H9 (cell line): ENCODE measurements at regions not wholly inside any gene's neighbourhood (a gene's known extent, or its start where the extent isn't known, plus 50 kb on each side); places are given as distances from the start of the nearest gene placed in this dataset.

Experiments used
- DNase-seq: peaks from one replicate; pipeline ENCODE4 v3.0.0-alpha.2; 2017
- H2AFZ ChIP-seq: one replicate; pipeline ENCODE4 v1.6.1; 2013; ENCODE audit warnings: mild to moderate bottlenecking, low read length, control low read depth, moderate library complexity
- H2AK5ac ChIP-seq: 2 replicates; pipeline ENCODE4 v1.6.1; 2013; ENCODE audit warnings: low read length, control low read depth, mixed read lengths; ENCODE audit not compliant: insufficient read length
- H2BK120ac ChIP-seq: one replicate; pipeline ENCODE4 v1.6.1; 2013; ENCODE audit warnings: low read depth, mild to moderate bottlenecking, low read length, control low read depth, inconsistent platforms; ENCODE audit not compliant: poor library complexity, severe bottlenecking
- H2BK12ac ChIP-seq: 2 replicates; pipeline ENCODE4 v1.6.1; 2013; ENCODE audit warnings: low read length, control low read depth, mixed read lengths, low read depth; ENCODE audit not compliant: insufficient read length
- H2BK15ac ChIP-seq: 2 replicates; pipeline ENCODE4 v1.6.1; 2013; ENCODE audit warnings: low read depth, low read length, control low read depth
- H2BK20ac ChIP-seq: one replicate; pipeline ENCODE4 v1.6.1; 2013; ENCODE audit warnings: low read depth, mild to moderate bottlenecking, low read length, control low read depth, inconsistent platforms; ENCODE audit not compliant: poor library complexity, severe bottlenecking
- H2BK5ac ChIP-seq: 2 replicates; pipeline ENCODE4 v1.6.1; 2013; ENCODE audit warnings: low read length, control low read depth, mixed read lengths; ENCODE audit not compliant: insufficient read length
- H3K14ac ChIP-seq: 2 replicates; pipeline ENCODE4 v1.6.1; 2013; ENCODE audit warnings: low read length, control low read depth; ENCODE audit not compliant: insufficient read depth
- H3K18ac ChIP-seq: 2 replicates; pipeline ENCODE4 v1.6.1; 2013; ENCODE audit warnings: low read depth, mild to moderate bottlenecking, mixed read lengths, low read length, control low read depth; ENCODE audit not compliant: insufficient read length
- H3K23ac ChIP-seq: 2 replicates; pipeline ENCODE4 v1.6.1; 2013; ENCODE audit warnings: low read length, control low read depth, mixed read lengths, low read depth; ENCODE audit not compliant: insufficient read length
- H3K23me2 ChIP-seq: 2 replicates; pipeline ENCODE4 v1.6.1; 2013; ENCODE audit warnings: low read depth, mild to moderate bottlenecking, mixed read lengths, low read length, control low read depth; ENCODE audit not compliant: insufficient read length, poor library complexity, severe bottlenecking
- H3K27ac ChIP-seq: 2 replicates; pipeline ENCODE4 v1.5.1; 2013; ENCODE audit warnings: low read length, control low read depth, mixed read lengths, low read depth; ENCODE audit not compliant: insufficient read length
- H3K27me3 ChIP-seq: 2 replicates; pipeline ENCODE4 v1.6.1; 2013; ENCODE audit warnings: low read length, control low read depth, inconsistent platforms; ENCODE audit not compliant: insufficient read depth
- H3K4ac ChIP-seq: 2 replicates; pipeline ENCODE4 v1.6.1; 2013; ENCODE audit warnings: low read depth, mild to moderate bottlenecking, control low read depth, inconsistent platforms, low read length, moderate library complexity
- H3K4me1 ChIP-seq: 2 replicates; pipeline ENCODE4 v1.6.1; 2013; ENCODE audit warnings: low read length, control low read depth, inconsistent platforms; ENCODE audit not compliant: insufficient read depth
- H3K4me2 ChIP-seq: 2 replicates; pipeline ENCODE4 v1.6.1; 2013; ENCODE audit warnings: low read length, control low read depth, mixed read lengths; ENCODE audit not compliant: insufficient read length, insufficient read depth
- H3K56ac ChIP-seq: 2 replicates; pipeline ENCODE4 v1.6.1; 2013; ENCODE audit warnings: low read depth, mild to moderate bottlenecking, mixed read lengths, low read length, control low read depth; ENCODE audit not compliant: insufficient read length
- H3K79me1 ChIP-seq: 2 replicates; pipeline ENCODE4 v1.6.1; 2013; ENCODE audit warnings: low read depth, mild to moderate bottlenecking, moderate library complexity, low read length, control low read depth, inconsistent platforms; ENCODE audit not compliant: insufficient read depth, poor library complexity, severe bottlenecking
- H3K79me2 ChIP-seq: 2 replicates; pipeline ENCODE4 v1.6.1; 2013; ENCODE audit warnings: low read length, control low read depth, inconsistent platforms; ENCODE audit not compliant: insufficient read depth
- H3K9ac ChIP-seq: 2 replicates; pipeline ENCODE4 v1.6.1; 2013; ENCODE audit warnings: low read length, control low read depth, mixed read lengths; ENCODE audit not compliant: insufficient read length; ENCODE audit errors: extremely low read depth
- H3K9me3 ChIP-seq: one replicate; pipeline ENCODE4 v1.6.1; 2013; ENCODE audit warnings: low read depth, low read length, inconsistent platforms; ENCODE audit not compliant: control insufficient read depth
- H3T11ph ChIP-seq: one replicate; pipeline ENCODE4 v1.6.1; 2013; ENCODE audit warnings: mild to moderate bottlenecking, low read length, control low read depth, inconsistent platforms
- H4K20me1 ChIP-seq: one replicate; pipeline ENCODE4 v1.6.1; 2013; ENCODE audit not compliant: control insufficient read depth, insufficient read length, insufficient read depth
- H4K5ac ChIP-seq: 2 replicates; pipeline ENCODE4 v1.6.1; 2013; ENCODE audit warnings: low read depth, mild to moderate bottlenecking, mixed read lengths, low read length, control low read depth; ENCODE audit not compliant: insufficient read length
- H4K8ac ChIP-seq: replicated peaks from 2 replicates; pipeline ENCODE4 v1.6.1; 2013; ENCODE audit warnings: low read length, control low read depth, mixed read lengths, low read depth; ENCODE audit not compliant: insufficient read length
- H4K91ac ChIP-seq: 2 replicates; pipeline ENCODE4 v1.6.1; 2013; ENCODE audit warnings: low read depth, mild to moderate bottlenecking, moderate library complexity, mixed read lengths, low read length, control low read depth; ENCODE audit not compliant: insufficient read length
- H3K27ac Mint-ChIP-seq, 3 experiments: 2 replicates in 2 of 3; 3 replicates in 1 of 3; pipeline ENCODE4 v1.8.0; 2020 to 2021; ENCODE audit warnings: mixed read lengths in 3 of 3, mild to moderate bottlenecking in 1 of 3, moderate library complexity in 1 of 3
- H3K27me3 Mint-ChIP-seq: 2 replicates; pipeline ENCODE4 v1.8.0; 2021; ENCODE audit warnings: low read depth, mild to moderate bottlenecking, moderate library complexity, mixed read lengths
- H3K36me3 Mint-ChIP-seq, 3 experiments: 2 replicates in 2 of 3; 3 replicates in 1 of 3; pipeline ENCODE4 v1.8.0; 2020 to 2021; ENCODE audit warnings: low read depth in 3 of 3, mixed read lengths in 3 of 3; ENCODE audit not compliant: insufficient read depth in 1 of 3
- H3K4me1 Mint-ChIP-seq, 2 experiments: 2 replicates each; pipeline ENCODE4 v1.8.0; 2020; ENCODE audit warnings: mixed read lengths in 2 of 2
- H3K4me3 Mint-ChIP-seq, 2 experiments: 2 replicates in 1 of 2; 3 replicates in 1 of 2; pipeline ENCODE4 v1.8.0; 2020 to 2021; ENCODE audit warnings: mild to moderate bottlenecking in 2 of 2, mixed read lengths in 2 of 2, moderate library complexity in 1 of 2
- H3K9me3 Mint-ChIP-seq, 2 experiments: 2 replicates in 1 of 2; 3 replicates in 1 of 2; pipeline ENCODE4 v1.8.0; 2020; ENCODE audit warnings: mild to moderate bottlenecking in 2 of 2, mixed read lengths in 2 of 2, moderate library complexity in 1 of 2
- CTCF ChIP-seq: fragments of 200-600 bp; sonication (generic); conservative IDR thresholded peaks from 3 replicates; pipeline ENCODE4 v1.8.0; 2021; ENCODE audit warnings: antibody characterized with exemption, mild to moderate bottlenecking
- WGBS: extraction: QIAGEN DNeasy Blood & Tissue Kit; methylation state at CpG from one replicate; pipeline ENCODE4 v1.1.7; 2013; ENCODE audit warnings: missing lambda C conversion rate, low lambda C conversion rate, mixed read lengths; ENCODE audit not compliant: insufficient read length; ENCODE audit errors: extremely low coverage; 5-methylcytosine and 5-hydroxymethylcytosine counted together

GRCh38 chr17:72068643-72069042 is 52.2 kb upstream of the SOX9 start:
- H2AFZ ChIP-seq = no peak overlapping the region
- no peak overlapping the region for H2BK15ac ChIP-seq
- Mint-ChIP-seq H3K27ac (no peak overlapping the region), H3K9me3 (peaks cover 0 to 2% of the 10 kb centered on the region in 2 experiments; a peak in 3 of 5 replicates), H3K4me1 (no peaks in the 10 kb centered on the region), H3K4me3 (no peak overlapping the region), H3K36me3 (no peaks in the 10 kb centered on the region; a peak in 1 of 7 replicates), H3K27me3 (no peaks in the 10 kb centered on the region; the same call in 1 of the 2 replicates)
- no peak overlapping the region for H2BK120ac ChIP-seq
- H2BK20ac ChIP-seq = no peak overlapping the region
- H4K91ac ChIP-seq = no peak overlapping the region
- no peaks in the 10 kb centered on the region for H3K79me1 ChIP-seq
- H3K79me2 ChIP-seq = no peaks in the 10 kb centered on the region
- no peak overlapping the region for H3K4me2 ChIP-seq
- WGBS = no CpG with 5 or more reads among the region's 1 CpG
- no peaks in the 10 kb centered on the region for H3K27me3 ChIP-seq
- H3K23me2 ChIP-seq = no peaks in the 10 kb centered on the region
- no peak overlapping the region for H4K5ac ChIP-seq
- H3K9ac ChIP-seq = no peak overlapping the region
- H4K8ac ChIP-seq = no peak overlapping the region
- no peak for DNase-seq
- no peak overlapping the region for H3K18ac ChIP-seq
- no peak overlapping the region for H2AK5ac ChIP-seq
- H3K14ac ChIP-seq = no peak overlapping the region
- H3K23ac ChIP-seq = no peak overlapping the region
- no peak overlapping the region for H3K4ac ChIP-seq
- TF ChIP-seq CTCF = no peak
- no peak overlapping the region for H3K56ac ChIP-seq
- no peaks in the 10 kb centered on the region for H4K20me1 ChIP-seq
- H3T11ph ChIP-seq = no peak overlapping the region
- no peaks in the 10 kb centered on the region for H3K4me1 ChIP-seq
- no peak overlapping the region for H3K27ac ChIP-seq
- H3K9me3 ChIP-seq = no peaks in the 10 kb centered on the region
- H2BK5ac ChIP-seq = no peak overlapping the region
- no peak overlapping the region for H2BK12ac ChIP-seq
